BE2C (cell line): ENCODE measurements at regions not wholly inside any gene's neighbourhood (a gene's known extent, or its start where the extent isn't known, plus 50 kb on each side); places are given as distances from the start of the nearest gene placed in this dataset.

Source experiments
- DNase-seq: peaks from one replicate; pipeline ENCODE4 v3.0.0-alpha.2; 2020
- H3K27me3 ChIP-seq: fragments of 250-450 bp; sonication (Bioruptor Pico); 2 replicates; pipeline ENCODE4 v1.5.1; 2020; ENCODE audit warnings: mild to moderate bottlenecking
- H3K36me3 ChIP-seq: fragments of 250-450 bp; sonication (Bioruptor Pico); 2 replicates; pipeline ENCODE4 v1.5.1; 2020; ENCODE audit warnings: mild to moderate bottlenecking
- H3K4me1 ChIP-seq: fragments of 250-450 bp; sonication (Bioruptor Pico); 2 replicates; pipeline ENCODE4 v1.5.1; 2020
- H3K4me3 ChIP-seq: 2 replicates; pipeline ENCODE4 v1.5.1; 2011; ENCODE audit warnings: low read depth, low read length
- H3K9me3 ChIP-seq: fragments of 250-450 bp; sonication (Bioruptor Pico); 2 replicates; pipeline ENCODE4 v1.5.1; 2020
- CTCF ChIP-seq: IDR thresholded peaks from 2 replicates; pipeline ENCODE4 v1.5.1; 2012; ENCODE audit warnings: mild to moderate bottlenecking, low read depth, low read length

GRCh38 chr14:48849741-48850322 is 736.3 kb downstream of the RPS29 start:
- H3K36me3 ChIP-seq, result no peaks in the 10 kb centered on the region
- H3K27me3 ChIP-seq, result no peaks in the 10 kb centered on the region
- DNase-seq, result no peak
- no peak for TF ChIP-seq CTCF
- H3K4me1 ChIP-seq, result no peaks in the 10 kb centered on the region
- no peak overlapping the region for H3K4me3 ChIP-seq
- H3K9me3 ChIP-seq, result no peaks in the 10 kb centered on the region

GRCh38 chr14:48842785-48843184 is 743.4 kb downstream of the RPS29 start:
- DNase-seq, result no peak
- H3K4me1 ChIP-seq, result no peaks in the 10 kb centered on the region
- no peak overlapping the region for H3K4me3 ChIP-seq
- H3K9me3 ChIP-seq, result no peaks in the 10 kb centered on the region
- H3K27me3 ChIP-seq, result no peaks in the 10 kb centered on the region
- no peaks in the 10 kb centered on the region for H3K36me3 ChIP-seq
- no peak for TF ChIP-seq CTCF

GRCh38 chr14:48826058-48826457 is 760.1 kb downstream of the RPS29 start:
- Histone ChIP-seq H3K9me3 (no peaks in the 10 kb centered on the region), H3K4me3 (no peak overlapping the region), H3K4me1 (no peaks in the 10 kb centered on the region), H3K27me3 (no peaks in the 10 kb centered on the region), H3K36me3 (no peaks in the 10 kb centered on the region)
- no peak for TF ChIP-seq CTCF
- DNase-seq, result no peak

GRCh38 chr14:48814562-48814961 is 771.6 kb downstream of the RPS29 start:
- Histone ChIP-seq H3K36me3 (no peaks in the 10 kb centered on the region), H3K9me3 (no peaks in the 10 kb centered on the region), H3K4me3 (no peak overlapping the region), H3K27me3 (no peaks in the 10 kb centered on the region), H3K4me1 (no peaks in the 10 kb centered on the region)
- no peak for DNase-seq
- TF ChIP-seq CTCF, result no peak

- no peak for DNase-seq
- H3K36me3 ChIP-seq, result no peaks in the 10 kb centered on the region
- no peak overlapping the region for H3K4me3 ChIP-seq
- no peaks in the 10 kb centered on the region for H3K27me3 ChIP-seq
- no peak for TF ChIP-seq CTCF
- no peaks in the 10 kb centered on the region for H3K4me1 ChIP-seq
- H3K9me3 ChIP-seq, result no peaks in the 10 kb centered on the region
These were observed 780.9 kb downstream of the RPS29 start for GRCh38 chr14:48805315-48805714.

- no peaks in the 10 kb centered on the region for H3K4me1 ChIP-seq
- no peaks in the 10 kb centered on the region for H3K27me3 ChIP-seq
- no peaks in the 10 kb centered on the region for H3K36me3 ChIP-seq
- TF ChIP-seq CTCF, result no peak
- no peaks in the 10 kb centered on the region for H3K9me3 ChIP-seq
- DNase-seq, result no peak
- no peak overlapping the region for H3K4me3 ChIP-seq
These were observed 793.7 kb downstream of the RPS29 start for GRCh38 chr14:48792376-48793024.
